PC-9 (cell line): ENCODE measurements at regions not wholly inside any gene's neighbourhood (a gene's known extent, or its start where the extent isn't known, plus 50 kb on each side); places are given as distances from the start of the nearest gene placed in this dataset.

ENCODE experiments used
- CTCF ChIP-seq: fragments of 200-600 bp; sonication (generic); conservative IDR thresholded peaks from 2 replicates; pipeline ENCODE4 v1.6.1; 2017; ENCODE audit warnings: mixed run types, antibody characterized with exemption, mild to moderate bottlenecking, moderate library complexity
- EZH2 ChIP-seq: fragments of 200-600 bp; sonication (generic); IDR thresholded peaks from 2 replicates; pipeline ENCODE4 v1.8.0; 2017; ENCODE audit warnings: antibody characterized with exemption, low read depth

GRCh38 chr1:29653034-29653810 lies 416.9 kb downstream of the PTPRU start:
- TF ChIP-seq CTCF (no peak), EZH2 (no peak)
